HepG2 (cell line): ENCODE measurements at regions not wholly inside any gene's neighbourhood (a gene's known extent, or its start where the extent isn't known, plus 50 kb on each side); places are given as distances from the start of the nearest gene placed in this dataset.
A peak's percentile ranks its signal among the peaks of the same experiment; 100 is the strongest.

Experiments
- ATAC-seq: fragments of 200-7000 bp; cut with Tn5 transposase; 3 replicates; pipeline ENCODE4 v1.9.1; 2020; ENCODE audit warnings: mild to moderate bottlenecking, moderate library complexity
- BruUV-seq: library from RNA; stranded (reverse); fragments of 400-500 nt; replicated peaks from 2 replicates; lab custom pipeline; 2021; lab: Mats Ljungman, UMichigan
- CTCF ChIA-PET: fragments of 300-600 bp; formaldehyde crosslinking; extraction: SDS; loops from one replicate; lab custom pipeline; 2021; ENCODE audit warnings: low total read pairs, inconsistent platforms, low intra/inter-chr PET ratio; lab: Yijun Ruan, JAX
- POLR2A ChIA-PET: fragments of 350-600 bp; sonication (Branson Sonifier 250); formaldehyde crosslinking; loops from one replicate; lab custom pipeline; 2020; ENCODE audit warnings: antibody characterized with exemption, inconsistent platforms; lab: Yijun Ruan, JAX
- DNase-seq: peaks from one replicate; pipeline ENCODE4 v3.0.0-alpha.2; 2015; ENCODE audit warnings: low spot score
- FAIRE-seq: peaks from 3 replicates; lab custom pipeline; 2011; peaks lifted over from hg19 to GRCh38; lab: Jason Lieb, UNC
- H2AFZ ChIP-seq: one replicate; pipeline ENCODE4 v1.6.1; 2011; ENCODE audit warnings: low read length, inconsistent platforms
- H3K27ac ChIP-seq: fragments of 300-600 bp; 3 replicates; pipeline ENCODE4 v1.8.0; 2011; ENCODE audit warnings: mixed run types, mild to moderate bottlenecking, mixed read lengths, low read length, inconsistent platforms; ENCODE audit not compliant: insufficient read depth; ENCODE audit errors: extremely low read length
- H3K27me3 ChIP-seq, 2 experiments: fragments of 200-600 bp in 1 of 2; 2 replicates in 1 of 2; 3 replicates in 1 of 2; pipeline versions ENCODE4 v1.6.0 to v1.8.0; 2011; ENCODE audit warnings: low read length in 2 of 2, mild to moderate bottlenecking in 2 of 2, moderate library complexity in 2 of 2, inconsistent platforms in 1 of 2; ENCODE audit not compliant: insufficient read depth in 2 of 2, control insufficient read depth in 1 of 2
- H3K36me3 ChIP-seq, 2 experiments: fragments of 200-600 bp in 1 of 2; replicated peaks in 1 of 2; 2 replicates in 1 of 2; 3 replicates in 1 of 2; pipeline versions ENCODE4 v1.5.1 to v1.8.0; 2011; ENCODE audit warnings: low read length in 2 of 2, inconsistent platforms in 1 of 2; ENCODE audit not compliant: insufficient read depth in 2 of 2, control insufficient read depth in 1 of 2
- H3K4me1 ChIP-seq: 2 replicates; pipeline ENCODE4 v1.5.1; 2012; ENCODE audit warnings: low read length, inconsistent platforms; ENCODE audit not compliant: insufficient read depth
- H3K4me2 ChIP-seq: 2 replicates; pipeline ENCODE4 v1.6.0; 2011; ENCODE audit warnings: low read depth, low read length, inconsistent platforms
- H3K4me3 ChIP-seq, 3 experiments: fragments of 200-600 bp in 1 of 3; sonication (generic), shearing (Covaris generic) in 1 of 3; replicated peaks in 1 of 3; 2 replicates each; pipeline ENCODE4 v1.5.1; 2011 to 2016; ENCODE audit warnings: low read length in 3 of 3, inconsistent platforms in 2 of 3, low read depth in 2 of 3, mild to moderate bottlenecking in 2 of 3, control low read depth in 1 of 3, mixed read lengths in 1 of 3; ENCODE audit not compliant: insufficient read depth in 1 of 3
- H3K79me2 ChIP-seq: one replicate; pipeline ENCODE4 v1.6.1; 2011; ENCODE audit warnings: low read length, inconsistent platforms; ENCODE audit not compliant: insufficient read depth
- H3K9ac ChIP-seq: 2 replicates; pipeline ENCODE4 v1.6.0; 2011; ENCODE audit warnings: mild to moderate bottlenecking, low read depth, low read length, inconsistent platforms; ENCODE audit not compliant: insufficient read depth
- H3K9me3 ChIP-seq: 2 replicates; pipeline ENCODE4 v1.5.1; 2012; ENCODE audit warnings: mild to moderate bottlenecking, low read length
- H4K20me1 ChIP-seq: 2 replicates; pipeline ENCODE4 v1.6.0; 2011; ENCODE audit warnings: inconsistent platforms, mild to moderate bottlenecking, low read length, moderate library complexity; ENCODE audit not compliant: insufficient read depth
- BRD4 ChIP-seq: sonication (generic); formaldehyde crosslinking; IDR thresholded peaks from 2 replicates; pipeline ENCODE4 v1.4.0; 2020; ENCODE audit warnings: missing genetic modification reagents
- DBP ChIP-seq: sonication (generic); formaldehyde crosslinking; IDR thresholded peaks from 2 replicates; pipeline ENCODE4 v1.4.0; 2020; ENCODE audit warnings: missing genetic modification reagents; ENCODE audit errors: not compliant biosample characterization
- GATA4 ChIP-seq: sonication (generic); IDR thresholded peaks from 2 replicates; pipeline ENCODE4 v1.6.1; 2016; ENCODE audit warnings: antibody characterized with exemption, low read depth, borderline replicate concordance
- MAFF ChIP-seq: IDR thresholded peaks from 2 replicates; pipeline ENCODE4 v1.6.1; 2011; ENCODE audit warnings: low read depth, low read length, improper control_type of control experiment
- MAFK ChIP-seq, 2 experiments: IDR thresholded peaks in 1 of 2; conservative IDR thresholded peaks in 1 of 2; 2 replicates each; pipeline ENCODE4 v1.6.1; 2011; ENCODE audit warnings: improper control_type of control experiment in 2 of 2, low read length in 2 of 2
- PAF1 ChIP-seq: IDR thresholded peaks from 2 replicates; pipeline ENCODE4 v1.6.1; 2016; ENCODE audit warnings: missing genetic modification reagents, missing compliant biosample characterization
- PAXIP1 ChIP-seq: sonication (generic); formaldehyde crosslinking; conservative IDR thresholded peaks from 2 replicates; pipeline ENCODE4 v1.4.0; 2020; ENCODE audit warnings: mild to moderate bottlenecking, missing genetic modification reagents, moderate library complexity
- PTBP1 ChIP-seq: fragments of 200-400 bp; formaldehyde crosslinking; IDR thresholded peaks from 2 replicates; pipeline ENCODE4 v1.6.1; 2018; ENCODE audit warnings: low read length, low read depth; ENCODE audit not compliant: poor library complexity, severe bottlenecking
- RARG ChIP-seq: sonication (generic); formaldehyde crosslinking; IDR thresholded peaks from 2 replicates; pipeline ENCODE4 v1.4.0; 2020; ENCODE audit warnings: low read depth, mild to moderate bottlenecking, missing genetic modification reagents
- SALL2 ChIP-seq: sonication (generic); formaldehyde crosslinking; IDR thresholded peaks from 2 replicates; pipeline ENCODE4 v1.8.1; 2023; ENCODE audit warnings: mild to moderate bottlenecking, missing genetic modification reagents, inconsistent platforms
- TMF1 ChIP-seq: sonication (generic); formaldehyde crosslinking; IDR thresholded peaks from 2 replicates; pipeline ENCODE4 v1.8.1; 2022; ENCODE audit warnings: low read depth, missing genetic modification reagents
- ZNF331 ChIP-seq: sonication (generic); formaldehyde crosslinking; IDR thresholded peaks from 2 replicates; pipeline ENCODE4 v1.4.0; 2020; ENCODE audit warnings: missing genetic modification reagents
- ZNF335 ChIP-seq: sonication (generic); formaldehyde crosslinking; IDR thresholded peaks from 2 replicates; pipeline ENCODE4 v1.4.0; 2020; ENCODE audit warnings: missing genetic modification reagents
- WGBS: methylation state at CpG from one replicate; pipeline ENCODE4 v1.1.6; 2017; ENCODE audit warnings: low lambda C conversion rate; 5-methylcytosine and 5-hydroxymethylcytosine counted together
- in situ Hi-C: cut with HindIII; loops from 2 replicates; pipeline ENCODE4 v1.10.0; 2017; ENCODE audit warnings: low pct_unique_long_range_greater_than_20kb; ENCODE audit not compliant: extremely low pct_ligation_motif_present
- intact Hi-C: fragments of 100-400 bp; cut with micrococcal nuclease; formaldehyde crosslinking; loops from one replicate; pipeline ENCODE4 v1.10.0; 2022; ENCODE audit not compliant: unreplicated experiment

DNA sequence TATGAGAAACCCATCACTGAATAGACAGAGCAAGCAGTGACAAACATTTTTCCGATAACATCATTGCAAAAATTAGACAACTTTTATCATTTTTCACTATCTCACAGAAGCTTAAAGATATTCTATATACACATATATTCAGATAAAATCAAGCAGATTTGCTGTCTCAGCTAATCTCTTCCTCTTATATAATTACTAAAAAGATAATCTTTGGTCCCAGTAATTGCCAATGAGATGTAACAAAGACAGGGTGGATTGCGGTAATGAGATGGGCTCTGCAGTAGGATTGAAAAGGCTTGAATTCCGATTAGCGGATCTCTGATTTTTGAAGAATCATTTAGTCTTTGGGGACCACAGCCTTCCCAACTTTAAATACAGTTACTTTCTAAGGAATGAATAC is 63.5 kb downstream of the SYT4 start:
- no TSS peak for BruUV-seq
- CTCF ChIA-PET = no interaction called here
- POLR2A ChIA-PET = no interaction called here
- no peak overlapping the region for H2AFZ ChIP-seq
- H3K4me1 ChIP-seq = no peaks in the 10 kb centered on the region
- H3K4me3 ChIP-seq = no peak overlapping the region
- no peak overlapping the region for H3K27ac ChIP-seq
- ATAC-seq = no peak
- DNase-seq = no peak
- no peaks in the 10 kb centered on the region for H3K9me3 ChIP-seq
- no peak overlapping the region for H3K4me2 ChIP-seq
- no peaks in the 10 kb centered on the region for H4K20me1 ChIP-seq
- WGBS = 79% methylated on average over 4 of the region's 4 CpGs
- intact Hi-C loops = no loop called here
- FAIRE-seq = no peak
- TF ChIP-seq MAFK (conservative IDR thresholded peaks at IDR 0.05 in 1 of 2, IDR thresholded peaks at IDR 0.05 in 1 of 2; ENCODE audit: low read length in 2 of 2) = peak; percentile 40 to 77
- TF ChIP-seq PAF1 (CRISPR knock-in tag) = no peak
- peak; percentile 64; the same call in 1 of the 2 replicates for TF ChIP-seq MAFF
- H3K36me3 ChIP-seq = no peaks in the 10 kb centered on the region
- H3K9ac ChIP-seq = no peak overlapping the region
- in situ Hi-C loops = no loop called here
- no peaks in the 10 kb centered on the region for H3K79me2 ChIP-seq
- no peaks in the 10 kb centered on the region for H3K27me3 ChIP-seq

DNA sequence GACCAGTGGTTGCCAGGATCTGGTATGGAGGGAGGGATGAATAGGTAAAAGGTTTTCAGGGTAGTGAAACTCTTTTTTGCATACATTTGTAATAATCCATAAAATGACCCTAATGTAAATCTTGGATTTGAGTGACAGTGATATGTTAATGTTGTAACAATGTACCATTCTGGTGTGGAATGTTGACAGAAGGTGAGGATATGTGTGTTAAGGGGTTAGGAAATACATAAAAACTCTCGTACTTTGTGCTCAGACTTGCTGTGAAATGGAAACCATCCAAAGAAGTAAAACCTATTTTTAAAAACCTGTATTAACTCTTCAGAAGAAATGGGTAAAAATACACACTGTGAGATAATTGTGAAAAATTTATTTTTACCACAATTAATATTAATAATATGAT is 66.2 kb downstream of the SYT4 start:
- in situ Hi-C loops = no loop called here
- POLR2A ChIA-PET = no interaction called here
- 0% methylated on average over 1 of the region's 1 CpG for WGBS
- Histone ChIP-seq H4K20me1 (no peaks in the 10 kb centered on the region), H3K9ac (no peak overlapping the region), H3K27ac (no peak overlapping the region), H3K4me3 (no peak overlapping the region), H3K4me1 (no peaks in the 10 kb centered on the region), H2AFZ (no peak overlapping the region), H3K36me3 (no peaks in the 10 kb centered on the region), H3K9me3 (no peaks in the 10 kb centered on the region), H3K79me2 (no peaks in the 10 kb centered on the region), H3K27me3 (no peaks in the 10 kb centered on the region; a peak in 1 of 5 replicates), H3K4me2 (no peak overlapping the region)
- no peak for TF ChIP-seq BRD4 (CRISPR knock-in tag)
- no peak for TF ChIP-seq SALL2 (CRISPR knock-in tag)
- no peak for TF ChIP-seq RARG (CRISPR knock-in tag)
- TF ChIP-seq GATA4 = no peak
- no peak for TF ChIP-seq PTBP1
- no peak for TF ChIP-seq ZNF335 (CRISPR knock-in tag)
- no peak for TF ChIP-seq ZNF331 (CRISPR knock-in tag)
- no peak for TF ChIP-seq DBP (CRISPR knock-in tag)
- TF ChIP-seq PAXIP1 = no peak
- TF ChIP-seq TMF1 (CRISPR knock-in tag) = no peak
- ATAC-seq (no peak), FAIRE-seq (no peak), DNase-seq (no peak)
- intact Hi-C loops = no loop called here
- no TSS peak for BruUV-seq
- CTCF ChIA-PET = no interaction called here
